Cardiac fibroblast (primary cell): ENCODE measurements at regions not wholly inside any gene's neighbourhood (a gene's known extent, or its start where the extent isn't known, plus 50 kb on each side); places are given as distances from the start of the nearest gene placed in this dataset.

ENCODE experiments used
- DNase-seq, 2 donors: peaks; one replicate each; pipeline versions ENCODE4 v3.0.0 to v3.0.0-alpha.2; 2010; ENCODE audit warnings: low read depth in 2 of 2
- H3K4me3 ChIP-seq, 2 donors: replicated peaks in 1 of 2; 1 replicate in 1 of 2; 2 replicates in 1 of 2; pipeline ENCODE4 v1.5.1; 2011; ENCODE audit warnings: low read depth in 2 of 2, low read length in 2 of 2, mild to moderate bottlenecking in 2 of 2, moderate library complexity in 1 of 2
- TF ChIP-seq, protein P1 (sequence below): IDR thresholded peaks from one replicate; pipeline ENCODE4 v1.5.1; 2011; ENCODE audit warnings: low read depth, mild to moderate bottlenecking, low read length, inconsistent platforms

DNA sequence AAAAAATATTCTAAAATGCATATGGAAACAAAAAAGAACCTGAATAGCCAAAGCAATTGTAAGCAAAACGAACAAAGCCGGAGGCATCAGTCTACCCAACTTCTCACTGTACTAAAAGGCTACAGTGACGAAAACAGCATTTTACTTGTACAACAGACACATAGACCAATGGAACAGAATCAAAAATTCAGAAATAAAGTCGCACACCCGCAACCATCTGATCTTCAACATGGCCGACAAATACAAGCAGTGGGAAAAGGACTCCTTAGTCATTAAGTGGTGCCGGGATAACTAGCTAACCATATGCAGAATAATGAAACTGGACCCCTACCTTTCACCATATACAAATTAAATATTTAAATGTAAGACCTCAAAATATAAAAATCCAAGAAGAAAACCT, 203.9 kb upstream of the PPFIA2 start:
- TF ChIP-seq, protein P1, sequence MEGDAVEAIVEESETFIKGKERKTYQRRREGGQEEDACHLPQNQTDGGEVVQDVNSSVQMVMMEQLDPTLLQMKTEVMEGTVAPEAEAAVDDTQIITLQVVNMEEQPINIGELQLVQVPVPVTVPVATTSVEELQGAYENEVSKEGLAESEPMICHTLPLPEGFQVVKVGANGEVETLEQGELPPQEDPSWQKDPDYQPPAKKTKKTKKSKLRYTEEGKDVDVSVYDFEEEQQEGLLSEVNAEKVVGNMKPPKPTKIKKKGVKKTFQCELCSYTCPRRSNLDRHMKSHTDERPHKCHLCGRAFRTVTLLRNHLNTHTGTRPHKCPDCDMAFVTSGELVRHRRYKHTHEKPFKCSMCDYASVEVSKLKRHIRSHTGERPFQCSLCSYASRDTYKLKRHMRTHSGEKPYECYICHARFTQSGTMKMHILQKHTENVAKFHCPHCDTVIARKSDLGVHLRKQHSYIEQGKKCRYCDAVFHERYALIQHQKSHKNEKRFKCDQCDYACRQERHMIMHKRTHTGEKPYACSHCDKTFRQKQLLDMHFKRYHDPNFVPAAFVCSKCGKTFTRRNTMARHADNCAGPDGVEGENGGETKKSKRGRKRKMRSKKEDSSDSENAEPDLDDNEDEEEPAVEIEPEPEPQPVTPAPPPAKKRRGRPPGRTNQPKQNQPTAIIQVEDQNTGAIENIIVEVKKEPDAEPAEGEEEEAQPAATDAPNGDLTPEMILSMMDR: no peak
- H3K4me3 ChIP-seq: no peak overlapping the region
- DNase-seq: no peak

DNA sequence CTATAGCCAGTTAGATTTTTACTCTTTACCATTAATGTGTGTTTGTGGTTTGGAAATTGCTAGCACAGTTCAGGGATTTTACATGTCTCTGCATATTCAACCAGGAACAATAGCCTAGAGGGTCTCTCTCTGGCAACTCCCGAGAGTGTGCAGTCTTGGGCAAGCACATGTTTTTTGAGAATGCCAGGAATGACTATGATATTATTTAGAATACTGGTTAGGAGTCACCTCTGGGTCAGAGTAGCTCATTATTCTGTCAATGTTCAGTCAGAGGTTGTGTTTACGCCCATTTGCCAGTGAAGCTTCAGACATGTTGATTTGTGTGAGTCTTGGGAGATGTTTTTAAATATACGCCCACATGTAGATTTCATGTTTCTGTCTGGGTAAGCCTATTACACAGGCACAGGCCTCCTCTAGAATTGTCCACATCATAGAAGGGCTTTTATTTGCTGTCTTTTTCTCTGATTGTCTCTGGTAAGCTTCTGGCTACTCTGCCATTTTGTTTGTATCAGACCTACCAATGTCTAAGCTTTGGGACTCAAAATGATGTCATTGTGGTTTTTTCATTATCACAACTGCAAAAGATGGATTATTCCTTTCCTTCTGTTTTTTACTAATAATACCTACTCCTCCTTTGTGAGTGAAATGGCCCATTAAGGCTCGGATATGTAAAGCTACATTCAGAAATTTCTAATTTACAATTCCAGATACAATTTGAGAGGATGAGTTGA, 203.1 kb upstream of the PPFIA2 start:
- H3K4me3 ChIP-seq: no peak overlapping the region
- DNase-seq: no peak
- TF ChIP-seq, protein P1: no peak

DNA sequence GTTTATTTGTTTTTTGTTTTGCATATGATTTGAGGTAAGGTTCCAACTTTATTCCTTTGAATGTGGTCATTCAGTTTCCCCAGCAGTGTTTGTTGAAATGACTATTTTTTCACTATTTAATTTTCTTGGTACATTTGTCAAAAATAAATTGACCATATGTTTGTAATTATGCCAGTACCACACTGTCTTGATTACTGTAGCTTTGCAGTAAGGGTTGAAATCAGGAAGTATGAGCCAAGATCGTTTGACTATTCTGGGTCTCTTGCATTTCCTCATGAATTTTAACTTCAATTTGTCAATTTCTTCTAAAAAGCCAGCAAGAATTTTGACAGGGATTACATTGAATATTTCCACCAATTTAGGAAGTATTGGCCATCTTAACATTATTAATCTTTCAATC, 199.3 kb upstream of the PPFIA2 start:
- H3K4me3 ChIP-seq: no peak overlapping the region
- TF ChIP-seq, protein P1: no peak
- no peak for DNase-seq

DNA sequence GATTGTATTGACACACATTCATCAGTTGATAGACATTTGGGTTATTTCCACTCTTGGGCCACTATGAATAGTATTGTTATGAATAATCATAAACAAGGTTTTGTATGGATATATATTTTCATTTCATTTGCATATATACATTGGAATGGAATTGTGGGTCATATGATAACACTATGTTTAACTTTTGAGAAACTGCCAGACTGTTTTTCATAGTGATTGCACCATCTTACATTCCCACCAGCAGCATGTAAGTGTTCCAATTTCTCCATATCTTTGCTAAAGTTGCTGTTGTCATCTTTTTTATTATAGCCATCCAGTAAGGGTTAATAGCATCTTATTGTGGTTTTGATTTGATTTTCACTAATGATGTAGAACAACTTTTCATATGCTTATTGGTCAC, 198.5 kb upstream of the PPFIA2 start:
- no peak overlapping the region for H3K4me3 ChIP-seq
- TF ChIP-seq, protein P1: no peak

DNA sequence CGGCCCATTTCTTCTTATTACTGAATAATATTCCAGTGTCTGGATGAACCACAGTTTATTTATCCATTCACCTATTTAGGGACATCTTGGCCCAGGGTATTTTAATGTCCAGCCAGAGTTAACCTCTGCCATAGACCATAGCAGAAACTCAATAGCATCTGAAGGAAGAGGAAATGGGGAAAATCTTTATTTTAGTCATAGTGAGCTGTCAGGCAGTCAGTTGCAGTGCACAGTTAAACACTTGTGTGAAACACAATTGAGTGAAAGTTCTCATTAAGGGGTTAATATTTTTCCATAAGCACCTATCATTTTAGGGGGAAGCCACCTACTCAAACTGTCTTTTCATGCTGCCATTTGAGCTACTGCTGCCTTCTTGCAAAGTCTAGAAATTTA, 197.3 kb upstream of the PPFIA2 start:
- DNase-seq: no peak
- TF ChIP-seq, protein P1: no peak
- no peak overlapping the region for H3K4me3 ChIP-seq

More for the DNA sequence above, 198.5 kb upstream of the PPFIA2 start:
- DNase-seq: no peak

DNA sequence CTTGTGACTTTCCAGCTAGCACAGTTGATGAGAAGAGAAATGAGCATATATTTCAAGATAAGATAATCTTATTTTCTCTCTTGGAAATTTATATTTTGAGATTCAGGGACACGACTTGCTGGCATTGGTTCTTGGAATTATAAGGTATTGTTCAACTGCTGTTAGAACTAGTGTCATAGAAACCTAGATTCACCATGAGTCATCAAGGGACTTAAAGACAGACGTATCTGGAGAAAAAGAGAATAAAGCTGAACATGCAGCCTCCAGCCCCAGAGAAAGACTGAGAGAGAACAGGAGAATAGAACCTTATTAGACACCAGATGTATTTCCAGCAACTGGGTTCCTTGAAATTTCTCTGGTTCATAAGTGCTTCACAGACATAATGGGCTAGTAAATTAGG, 194.4 kb upstream of the PPFIA2 start:
- H3K4me3 ChIP-seq: no peak overlapping the region
- DNase-seq: no peak
- TF ChIP-seq, protein P1: no peak

DNA sequence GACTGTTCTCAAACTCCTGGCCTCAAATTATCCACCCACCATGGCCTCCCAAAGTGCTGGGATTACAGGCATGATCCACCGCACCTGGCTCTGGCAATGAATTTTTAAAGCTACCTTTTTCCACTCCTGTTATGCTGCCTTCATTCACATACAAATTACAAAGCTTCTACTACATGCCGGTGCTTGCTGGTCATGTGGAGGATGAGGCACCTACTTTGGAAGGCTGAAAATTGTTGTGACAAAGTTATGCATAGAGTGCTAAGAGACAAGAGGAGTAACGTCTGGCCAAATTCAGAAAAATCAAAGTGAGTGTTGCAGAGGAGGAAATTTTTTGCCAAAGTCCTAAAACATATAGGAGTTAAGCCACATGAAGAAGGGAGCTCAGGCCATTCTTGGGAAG, 191.7 kb upstream of the PPFIA2 start:
- no peak for DNase-seq
- H3K4me3 ChIP-seq: no peak overlapping the region
- TF ChIP-seq, protein P1: no peak
